CD4-positive, alpha-beta T cell (primary cell): ENCODE measurements at regions not wholly inside any gene's neighbourhood (a gene's known extent, or its start where the extent isn't known, plus 50 kb on each side); places are given as distances from the start of the nearest gene placed in this dataset.

Experiments used
- ATAC-seq: fragments of 200-7000 bp; cut with Tn5 transposase; one replicate; pipeline ENCODE4 v1.10.0; 2022; ENCODE audit warnings: mild to moderate bottlenecking; ENCODE audit not compliant: poor library complexity
- CTCF ChIA-PET: fragments of 350-600 bp; sonication (Branson Sonifier 250); formaldehyde crosslinking; loops from one replicate; lab custom pipeline; 2021; ENCODE audit warnings: antibody characterized with exemption, inconsistent platforms; lab: Charles Lee
- POLR2A ChIA-PET: fragments of 350-600 bp; sonication (Branson Sonifier 250); formaldehyde crosslinking; loops from one replicate; lab custom pipeline; 2021; ENCODE audit warnings: antibody characterized with exemption, inconsistent platforms; lab: Charles Lee
- DNase-seq, 14 experiments: peaks; one replicate each; pipeline ENCODE4 v3.0.0-alpha.2; 2013 to 2020; ENCODE audit warnings: mixed read lengths in 2 of 14
- H3K27ac ChIP-seq, 2 donors: one replicate each; pipeline versions ENCODE4 v1.5.1 to v1.7.0; 2013; ENCODE audit warnings: low read length in 2 of 2, low read depth in 1 of 2, mild to moderate bottlenecking in 1 of 2
- H3K27me3 ChIP-seq, 2 experiments: 1 replicate in 1 of 2; 2 replicates in 1 of 2; pipeline versions ENCODE4 v1.6.1 to v1.7.0; 2013; ENCODE audit warnings: low read length in 2 of 2, control low read depth in 1 of 2, mild to moderate bottlenecking in 1 of 2, moderate library complexity in 1 of 2; ENCODE audit not compliant: insufficient read depth in 2 of 2, control insufficient read depth in 1 of 2
- H3K36me3 ChIP-seq: one replicate; pipeline ENCODE4 v1.6.1; 2013; ENCODE audit warnings: low read length, control low read depth; ENCODE audit not compliant: insufficient read depth
- H3K4me1 ChIP-seq: one replicate; pipeline ENCODE4 v1.6.1; 2013; ENCODE audit warnings: low read length, control low read depth; ENCODE audit not compliant: insufficient read depth
- H3K4me3 ChIP-seq: one replicate; pipeline ENCODE4 v1.5.1; 2013; ENCODE audit warnings: mild to moderate bottlenecking, low read length, moderate library complexity
- H3K9me3 ChIP-seq, 2 experiments: 1 replicate in 1 of 2; 2 replicates in 1 of 2; pipeline versions ENCODE4 v1.6.1 to v1.7.0; 2013; ENCODE audit warnings: low read length in 2 of 2, mild to moderate bottlenecking in 2 of 2, control low read depth in 1 of 2, moderate library complexity in 1 of 2; ENCODE audit not compliant: control insufficient read depth in 1 of 2, insufficient read depth in 1 of 2
- H3K27ac Mint-ChIP-seq: one replicate; pipeline ENCODE4 v1.8.0; 2020; ENCODE audit warnings: mixed read lengths
- H3K27me3 Mint-ChIP-seq: one replicate; pipeline ENCODE4 v1.8.0; 2021; ENCODE audit warnings: mixed read lengths
- H3K36me3 Mint-ChIP-seq: one replicate; pipeline ENCODE4 v1.8.0; 2021; ENCODE audit warnings: low read depth, mixed read lengths
- H3K4me1 Mint-ChIP-seq: one replicate; pipeline ENCODE4 v1.8.0; 2021; ENCODE audit warnings: low read depth, mixed read lengths
- H3K4me3 Mint-ChIP-seq: one replicate; pipeline ENCODE4 v1.8.0; 2020; ENCODE audit warnings: mild to moderate bottlenecking, mixed read lengths
- H3K9me3 Mint-ChIP-seq: one replicate; pipeline ENCODE4 v1.8.0; 2020; ENCODE audit warnings: mixed read lengths
- CTCF ChIP-seq: fragments of 200-600 bp; IDR thresholded peaks from one replicate; pipeline ENCODE4 v1.8.0; 2022; ENCODE audit warnings: antibody characterized with exemption, mild to moderate bottlenecking
- intact Hi-C, 2 experiments: fragments of 100-400 bp; cut with DNase I in 1 of 2; cut with micrococcal nuclease in 1 of 2; formaldehyde crosslinking; loops; one replicate each; pipeline versions ENCODE4 v1.15.1 to v1.9.0; 2023 to 2025; cut with DNase I, micrococcal nuclease

- Histone ChIP-seq H3K9me3 (peaks cover 0 to 3% of the 10 kb centered on the region in 2 experiments), H3K4me1 (no peaks in the 10 kb centered on the region), H3K4me3 (no peak overlapping the region), H3K27ac (no peak overlapping the region), H3K36me3 (no peaks in the 10 kb centered on the region), H3K27me3 (no peaks in the 10 kb centered on the region)
- TF ChIP-seq CTCF: no peak
- Mint-ChIP-seq H3K36me3 (no peaks in the 10 kb centered on the region), H3K9me3 (peaks cover 7% of the 10 kb centered on the region), H3K4me1 (no peaks in the 10 kb centered on the region), H3K27ac (no peak overlapping the region), H3K4me3 (no peak overlapping the region), H3K27me3 (no peaks in the 10 kb centered on the region)
- ChIA-PET POLR2A (no interaction called here), CTCF (no interaction called here)
- DNase-seq (no peak), ATAC-seq (no peak)
- intact Hi-C loops: no loop called here
These were observed 309.1 kb downstream of the AASDHPPT start for GRCh38 chr11:106386519-106386918.

GRCh38 chr11:106389101-106389500 is 311.6 kb downstream of the AASDHPPT start:
- TF ChIP-seq CTCF: no peak
- H3K4me1 Mint-ChIP-seq: no peaks in the 10 kb centered on the region
- POLR2A ChIA-PET: no interaction called here
- H3K9me3 Mint-ChIP-seq: peaks cover 7% of the 10 kb centered on the region
- intact Hi-C loops: no loop called here
- no peaks in the 10 kb centered on the region for H3K27me3 Mint-ChIP-seq
- no peaks in the 10 kb centered on the region for H3K27me3 ChIP-seq
- DNase-seq (no peak), ATAC-seq (no peak)
- H3K36me3 Mint-ChIP-seq: no peaks in the 10 kb centered on the region
- H3K9me3 ChIP-seq: peaks cover 0 to 4% of the 10 kb centered on the region in 2 experiments
- no peak overlapping the region for H3K27ac ChIP-seq
- H3K4me1 ChIP-seq: no peaks in the 10 kb centered on the region
- no peak overlapping the region for H3K27ac Mint-ChIP-seq
- H3K4me3 ChIP-seq: no peak overlapping the region
- CTCF ChIA-PET: no interaction called here
- no peaks in the 10 kb centered on the region for H3K36me3 ChIP-seq
- no peak overlapping the region for H3K4me3 Mint-ChIP-seq

- no peak for TF ChIP-seq CTCF
- Mint-ChIP-seq H3K4me1 (no peaks in the 10 kb centered on the region), H3K27me3 (no peaks in the 10 kb centered on the region), H3K36me3 (no peaks in the 10 kb centered on the region), H3K27ac (no peak overlapping the region), H3K4me3 (no peak overlapping the region), H3K9me3 (peaks cover 7% of the 10 kb centered on the region)
- H3K4me1 ChIP-seq: no peaks in the 10 kb centered on the region
- ChIA-PET CTCF (no interaction called here), POLR2A (no interaction called here)
- ATAC-seq (no peak), DNase-seq (no peak)
- peaks cover 0 to 7% of the 10 kb centered on the region in 2 experiments for H3K9me3 ChIP-seq
- intact Hi-C loops: no loop called here
- H3K4me3 ChIP-seq: no peak overlapping the region
- no peak overlapping the region for H3K27ac ChIP-seq
- H3K27me3 ChIP-seq: no peaks in the 10 kb centered on the region
- no peaks in the 10 kb centered on the region for H3K36me3 ChIP-seq
These were observed 312.6 kb downstream of the AASDHPPT start for GRCh38 chr11:106390078-106390477.
